ENCODE measurements at regions not wholly inside any gene's neighbourhood (a gene's known extent, or its start where the extent isn't known, plus 50 kb on each side); places are given as distances from the start of the nearest gene placed in this dataset.
A peak's percentile ranks its signal among the peaks of the same experiment; 100 is the strongest.
"Not testable (repeated sequence)": the region's sequence is repeated elsewhere in the genome, so short reads cannot be mapped to it uniquely, and the experiment has no call there.

GRCh38 chr6:79808921-79809320 is 138.4 kb downstream of the ELOVL4 start:
- ATAC-seq: no peak

- ATAC-seq: not testable (repeated sequence)
Measured at GRCh38 chr6:79806661-79807060, 140.7 kb downstream of the ELOVL4 start.

GRCh38 chr6:79804732-79805131 is 142.6 kb downstream of the ELOVL4 start:
- no peak for ATAC-seq

GRCh38 chr6:79803917-79804316 is 143.4 kb downstream of the ELOVL4 start:
- ATAC-seq: no peak

- no peak for ATAC-seq
Measured at GRCh38 chr6:79802657-79803300, 144.6 kb downstream of the ELOVL4 start.

- ATAC-seq: no peak
Measured at GRCh38 chr6:79801362-79801761, 146.0 kb downstream of the ELOVL4 start.

GRCh38 chr6:79798841-79799240 is 148.5 kb downstream of the ELOVL4 start:
- ATAC-seq: no peak

GRCh38 chr6:79797912-79798311 is 149.4 kb downstream of the ELOVL4 start:
- no peak for ATAC-seq

GRCh38 chr6:79797163-79797764 is 150.1 kb downstream of the ELOVL4 start:
- ATAC-seq: no peak

GRCh38 chr6:79796197-79796596 is 151.2 kb downstream of the ELOVL4 start:
- no peak for ATAC-seq

- ATAC-seq: no peak
Measured at GRCh38 chr6:79789896-79790295, 157.5 kb downstream of the ELOVL4 start.

GRCh38 chr6:79788756-79789155 is 157.6 kb downstream of the SH3BGRL2 start:
- ATAC-seq: no peak

- no peak for ATAC-seq
Measured at GRCh38 chr6:79787626-79788025, 156.5 kb downstream of the SH3BGRL2 start.

- no peak for ATAC-seq
Measured at GRCh38 chr6:79784395-79784753, 153.2 kb downstream of the SH3BGRL2 start.

GRCh38 chr6:79783670-79784394 is 152.7 kb downstream of the SH3BGRL2 start:
- no peak for ATAC-seq

GRCh38 chr6:79782792-79783580 is 151.9 kb downstream of the SH3BGRL2 start:
- ATAC-seq: no peak

- ATAC-seq: no peak
Measured at GRCh38 chr6:79781916-79782315, 150.8 kb downstream of the SH3BGRL2 start.

GRCh38 chr6:79780881-79781280 is 149.8 kb downstream of the SH3BGRL2 start:
- ATAC-seq: no peak

- ATAC-seq: no peak
Measured at GRCh38 chr6:79778816-79779215, 147.7 kb downstream of the SH3BGRL2 start.

- ATAC-seq: peak; percentile 91
Measured at GRCh38 chr6:79777713-79778579, 146.8 kb downstream of the SH3BGRL2 start.

- no peak for ATAC-seq
Measured at GRCh38 chr6:79776076-79776475, 144.9 kb downstream of the SH3BGRL2 start.

GRCh38 chr6:79775222-79775621 is 144.1 kb downstream of the SH3BGRL2 start:
- ATAC-seq: no peak
